Lower leg skin (tissue), 3 donors: ENCODE measurements at regions not wholly inside any gene's neighbourhood (a gene's known extent, or its start where the extent isn't known, plus 50 kb on each side); places are given as distances from the start of the nearest gene placed in this dataset.

Source experiments
- POLR2A ChIP-seq, 2 donors: fragments of 450-650 bp; IDR thresholded peaks; one replicate each; pipeline ENCODE4 v1.6.1; 2016 to 2017; ENCODE audit warnings: antibody characterized with exemption in 2 of 2, mild to moderate bottlenecking in 1 of 2, moderate library complexity in 1 of 2
- TF ChIP-seq, protein P1 (sequence below), 3 donors: fragments of 450-650 bp; IDR thresholded peaks; one replicate each; pipeline ENCODE4 v1.5.1; 2016; ENCODE audit warnings: antibody characterized with exemption in 3 of 3, mild to moderate bottlenecking in 3 of 3, moderate library complexity in 2 of 3

- TF ChIP-seq POLR2A (IDR thresholded peaks at IDR 0.05) = no peak
- TF ChIP-seq, protein P1, sequence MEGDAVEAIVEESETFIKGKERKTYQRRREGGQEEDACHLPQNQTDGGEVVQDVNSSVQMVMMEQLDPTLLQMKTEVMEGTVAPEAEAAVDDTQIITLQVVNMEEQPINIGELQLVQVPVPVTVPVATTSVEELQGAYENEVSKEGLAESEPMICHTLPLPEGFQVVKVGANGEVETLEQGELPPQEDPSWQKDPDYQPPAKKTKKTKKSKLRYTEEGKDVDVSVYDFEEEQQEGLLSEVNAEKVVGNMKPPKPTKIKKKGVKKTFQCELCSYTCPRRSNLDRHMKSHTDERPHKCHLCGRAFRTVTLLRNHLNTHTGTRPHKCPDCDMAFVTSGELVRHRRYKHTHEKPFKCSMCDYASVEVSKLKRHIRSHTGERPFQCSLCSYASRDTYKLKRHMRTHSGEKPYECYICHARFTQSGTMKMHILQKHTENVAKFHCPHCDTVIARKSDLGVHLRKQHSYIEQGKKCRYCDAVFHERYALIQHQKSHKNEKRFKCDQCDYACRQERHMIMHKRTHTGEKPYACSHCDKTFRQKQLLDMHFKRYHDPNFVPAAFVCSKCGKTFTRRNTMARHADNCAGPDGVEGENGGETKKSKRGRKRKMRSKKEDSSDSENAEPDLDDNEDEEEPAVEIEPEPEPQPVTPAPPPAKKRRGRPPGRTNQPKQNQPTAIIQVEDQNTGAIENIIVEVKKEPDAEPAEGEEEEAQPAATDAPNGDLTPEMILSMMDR (IDR thresholded peaks at IDR 0.05) = no peak
Measured at GRCh38 chr18:60506190-60506589, 133.6 kb upstream of the MC4R start.
